ENCODE measurements at regions not wholly inside any gene's neighbourhood (a gene's known extent, or its start where the extent isn't known, plus 50 kb on each side); places are given as distances from the start of the nearest gene placed in this dataset.
A peak's percentile ranks its signal among the peaks of the same experiment; 100 is the strongest.

GRCh38 chr19:31406106-31406505, 56.9 kb upstream of the TSHZ3 start (continued):
- TF ChIP-seq PBX3 (IDR thresholded peaks at IDR 0.05) (no peak), JUND (IDR thresholded peaks at IDR 0.05) (no peak)

GRCh38 chr19:31408460-31409124, 59.4 kb upstream of the TSHZ3 start:
- TF ChIP-seq USF1 (IDR thresholded peaks at IDR 0.05; ENCODE audit: borderline replicate concordance, low read depth) = no peak
- 0 out of 2 replicates have a peak, but pooled peaks have one; percentile 23 for TF ChIP-seq RFX5 (IDR thresholded peaks at IDR 0.05; ENCODE audit: low read length)
- TF ChIP-seq RCOR1 (IDR thresholded peaks at IDR 0.05; ENCODE audit: low read length) = no peak
- H2AFZ ChIP-seq (ENCODE audit: low read depth) = no peak overlapping the region

GRCh38 chr19:31413353-31413752, 64.1 kb upstream of the TSHZ3 start:
- no peak for DNase-seq
- 49% methylated on average over 8 of the region's 8 CpGs for WGBS (ENCODE audit: low lambda C conversion rate)
- Histone ChIP-seq H3K27ac (ENCODE audit: low read depth in 2 of 2, low read length in 1 of 2) (no peak overlapping the region), H3K4me1 (ENCODE audit: control insufficient read depth in 1 of 2, insufficient read depth in 2 of 2, low read depth in 1 of 2, low read length in 1 of 2) (peaks cover 0 to 9% of the 10 kb centered on the region in 2 experiments; a peak in 1 of 4 replicates), H3K4me3 (ENCODE audit: low read depth in 2 of 2, low read length in 1 of 2) (no peak overlapping the region), H2AFZ (ENCODE audit: low read depth) (no peak overlapping the region), H3K79me2 (ENCODE audit: insufficient read depth) (no peaks in the 10 kb centered on the region), H3F3A (replicated peaks; ENCODE audit: insufficient read depth) (no peaks in the 10 kb centered on the region), H3K4me2 (no peak overlapping the region), H4K20me1 (ENCODE audit: insufficient read depth) (no peaks in the 10 kb centered on the region), H3K27me3 (ENCODE audit: insufficient read depth) (no peaks in the 10 kb centered on the region; the same call in 1 of the 2 replicates), H3K9ac (no peak overlapping the region), H3K36me3 (replicated peaks in 1 of 2; ENCODE audit: control insufficient read depth in 1 of 2, insufficient read depth in 2 of 2, low read length in 1 of 2) (no peaks in the 10 kb centered on the region), H3K9me3 (no peaks in the 10 kb centered on the region), H3K9me2 (no peaks in the 10 kb centered on the region)
- ChIA-PET POLR2A (no interaction called here), CTCF (interaction anchor here (0.6 kb wide), 1 partner anchor 64 kb away, joined by 3 read pairs; no protein-coding TSS in a partner anchor)
- no peak for TF ChIP-seq JUND (IDR thresholded peaks at IDR 0.05)
- TF ChIP-seq GATA2 (CRISPR knock-in tag; IDR thresholded peaks at IDR 0.05) = no peak
- no peak for TF ChIP-seq CHD2 (IDR thresholded peaks at IDR 0.05; ENCODE audit: low read length, partially characterized antibody)
- no peak for TF ChIP-seq GABPA (IDR thresholded peaks at IDR 0.05; ENCODE audit: low read depth)
- TF ChIP-seq SIN3A (IDR thresholded peaks at IDR 0.05; ENCODE audit: borderline replicate concordance, low read depth, low read length) = no peak
- no peak for TF ChIP-seq EZH2phosphoT487 (IDR thresholded peaks at IDR 0.05; ENCODE audit: borderline replicate concordance, low read depth)
- no peak for TF ChIP-seq RFX5 (IDR thresholded peaks at IDR 0.05; ENCODE audit: low read length)
- no peak for TF ChIP-seq MAX (IDR thresholded peaks at IDR 0.05; ENCODE audit: low read depth)
- no peak for TF ChIP-seq ELF1 (IDR thresholded peaks at IDR 0.05)
- no peak for TF ChIP-seq IRF3 (IDR thresholded peaks at IDR 0.05; ENCODE audit: low read depth, low read length)
- TF ChIP-seq TCF12 (IDR thresholded peaks at IDR 0.05) = no peak
- no peak for TF ChIP-seq RCOR1 (IDR thresholded peaks at IDR 0.05; ENCODE audit: low read length)
- no peak for TF ChIP-seq TAF1 (IDR thresholded peaks at IDR 0.05; ENCODE audit: borderline replicate concordance, low read depth, low read length)
- TF ChIP-seq NRF1 (IDR thresholded peaks at IDR 0.05; ENCODE audit: low read depth, low read length) = no peak
- TF ChIP-seq RAD21 (IDR thresholded peaks at IDR 0.05; ENCODE audit: low read length) = no peak

More at GRCh38 chr19:31408460-31409124, 59.4 kb upstream of the TSHZ3 start:
- H3K4me1 ChIP-seq (ENCODE audit: control insufficient read depth in 1 of 2, insufficient read depth in 2 of 2, low read depth in 1 of 2, low read length in 1 of 2) = peaks cover 0 to 11% of the 10 kb centered on the region in 2 experiments; a peak in 1 of 4 replicates
- no peak for DNase-seq
- H3K27me3 ChIP-seq (ENCODE audit: insufficient read depth) = no peaks in the 10 kb centered on the region
- H3K36me3 ChIP-seq (replicated peaks in 1 of 2; ENCODE audit: control insufficient read depth in 1 of 2, insufficient read depth in 2 of 2, low read length in 1 of 2) = no peaks in the 10 kb centered on the region
- CTCF ChIA-PET = no interaction called here
- no peaks in the 10 kb centered on the region for H3F3A ChIP-seq (replicated peaks; ENCODE audit: insufficient read depth)
- H3K79me2 ChIP-seq (ENCODE audit: insufficient read depth) = no peaks in the 10 kb centered on the region
- no peaks in the 10 kb centered on the region for H3K9me2 ChIP-seq
- H3K9me3 ChIP-seq = no peaks in the 10 kb centered on the region
- POLR2A ChIA-PET = no interaction called here
- no peak overlapping the region for H3K9ac ChIP-seq
- no peak overlapping the region for H3K4me3 ChIP-seq (ENCODE audit: low read depth in 2 of 2, low read length in 1 of 2)
- no peaks in the 10 kb centered on the region for H4K20me1 ChIP-seq (ENCODE audit: insufficient read depth)
- no peak overlapping the region for H3K27ac ChIP-seq (ENCODE audit: low read depth in 2 of 2, low read length in 1 of 2)
- 10% methylated on average over 3 of the region's 3 CpGs for WGBS (ENCODE audit: low lambda C conversion rate)
- 0 out of 2 replicates have a peak overlapping the region, but pooled peaks have one; percentile 11 for H3K4me2 ChIP-seq

Data from SK-N-SH (cell line).